NOMO-1 treated with DMSO at 0.1 percent for 48 hours (cell line): ENCODE measurements at regions not wholly inside any gene's neighbourhood (a gene's known extent, or its start where the extent isn't known, plus 50 kb on each side); places are given as distances from the start of the nearest gene placed in this dataset.
"Not testable (repeated sequence)": the region's sequence is repeated elsewhere in the genome, so short reads cannot be mapped to it uniquely, and the experiment has no call there.

Experiments used
- DNase-seq: peaks from one replicate; lab custom pipeline; 2025; ENCODE audit not compliant: unreplicated experiment; lab: John Stamatoyannopoulos, UW

DNA sequence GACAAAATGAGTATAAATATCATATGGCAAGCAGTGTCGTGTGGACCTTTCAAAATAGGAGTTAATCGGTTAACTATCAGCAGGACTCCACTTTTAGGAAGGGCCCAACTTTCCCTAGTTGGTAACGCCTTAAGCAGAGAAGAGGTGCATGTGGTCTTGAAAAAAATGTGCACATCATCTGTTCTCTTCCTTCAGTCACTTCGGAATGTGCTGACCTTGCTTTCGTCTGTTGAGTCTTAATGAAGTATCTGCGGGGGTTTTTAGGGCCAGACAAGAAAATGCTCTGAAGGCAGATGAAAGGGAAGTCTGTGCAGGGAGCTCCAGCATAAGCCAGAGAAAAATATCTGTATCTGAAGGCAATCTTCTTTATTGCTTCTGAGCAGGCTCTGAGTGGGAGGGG, 185.2 kb downstream of the AEBP2 start:
- no peak for DNase-seq

GRCh38 chr12:19625551-19625950, 186.3 kb downstream of the AEBP2 start:
- not testable (repeated sequence) for DNase-seq

GRCh38 chr12:19627719-19628118, 188.4 kb downstream of the AEBP2 start:
- DNase-seq: no peak

- DNase-seq: no peak
Observed at GRCh38 chr12:19630536-19630935, 191.2 kb downstream of the AEBP2 start.

GRCh38 chr12:19633194-19633593, 193.9 kb downstream of the AEBP2 start:
- no peak for DNase-seq

DNA sequence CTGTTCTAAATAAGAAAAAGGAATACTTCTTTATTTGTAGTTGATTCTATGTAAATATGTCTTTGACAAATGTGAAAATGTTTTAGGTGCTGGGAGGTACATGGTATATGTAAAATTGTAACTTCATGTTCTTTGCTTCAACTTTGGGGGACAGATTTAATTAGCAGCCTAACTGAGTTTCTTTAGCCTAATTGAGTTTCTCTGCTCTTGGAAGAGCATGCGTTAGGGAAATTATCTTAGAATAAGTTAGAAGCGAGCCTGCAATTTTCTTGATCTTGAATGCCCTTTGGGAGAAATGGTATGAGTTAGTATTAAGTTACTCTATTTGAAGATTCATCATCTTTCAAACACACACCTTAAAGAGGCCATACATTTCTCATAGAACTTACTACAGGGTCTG, 194.3 kb downstream of the AEBP2 start:
- no peak for DNase-seq

DNA sequence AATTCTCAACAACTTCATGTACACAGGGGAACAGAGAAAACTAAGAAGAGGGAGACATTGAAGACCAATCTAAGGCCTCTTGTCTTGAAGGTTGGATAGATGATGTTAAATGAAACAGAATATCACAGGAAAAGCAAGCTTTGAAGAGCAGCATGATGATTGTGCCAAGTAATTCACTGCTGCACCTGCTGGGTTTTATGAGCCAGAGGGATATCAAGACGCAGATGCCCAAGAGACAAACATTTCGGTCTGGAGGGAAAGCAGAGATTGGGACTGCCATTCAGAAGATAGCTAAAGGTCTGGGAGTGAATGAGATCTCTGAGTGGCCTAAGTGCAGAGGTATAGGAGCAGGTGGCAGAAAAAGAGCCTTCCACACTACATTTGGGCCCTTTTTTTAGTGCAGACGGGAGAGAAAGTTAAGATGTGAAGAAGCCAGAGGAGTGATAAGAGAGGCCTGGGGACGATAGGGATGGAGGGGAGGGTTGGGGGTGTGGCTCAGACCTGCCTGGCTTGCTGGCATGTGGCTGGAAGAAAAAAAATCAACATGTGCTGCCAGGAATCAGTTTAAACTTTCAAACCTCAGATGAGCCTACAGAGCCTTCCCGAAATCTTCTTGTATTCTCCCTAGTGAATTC, 200.6 kb downstream of the AEBP2 start:
- DNase-seq: no peak

GRCh38 chr12:19641235-19642080, 202.2 kb downstream of the AEBP2 start:
- no peak for DNase-seq

- DNase-seq: no peak
Observed at GRCh38 chr12:19642345-19642744, 203.1 kb downstream of the AEBP2 start.

DNA sequence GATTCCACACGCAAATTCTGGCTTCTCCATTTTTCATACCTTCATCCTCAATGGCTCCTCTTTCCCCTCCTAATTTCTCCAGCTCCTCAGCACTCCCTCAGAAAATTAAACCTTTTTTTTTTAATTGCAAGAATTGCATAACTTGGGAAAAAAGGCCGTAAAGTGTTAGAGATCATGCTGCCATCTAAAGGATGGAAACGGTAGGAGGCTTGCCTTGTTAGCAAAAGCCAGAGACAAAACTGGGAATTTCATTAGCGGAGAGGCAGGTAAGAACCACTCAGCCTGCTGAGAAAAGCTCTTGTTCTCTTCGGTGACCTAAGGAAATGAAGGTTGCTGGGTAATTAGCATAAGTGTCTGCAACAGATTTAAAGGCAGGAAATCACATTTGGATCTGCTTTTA, 204.3 kb downstream of the AEBP2 start:
- DNase-seq: no peak

DNA sequence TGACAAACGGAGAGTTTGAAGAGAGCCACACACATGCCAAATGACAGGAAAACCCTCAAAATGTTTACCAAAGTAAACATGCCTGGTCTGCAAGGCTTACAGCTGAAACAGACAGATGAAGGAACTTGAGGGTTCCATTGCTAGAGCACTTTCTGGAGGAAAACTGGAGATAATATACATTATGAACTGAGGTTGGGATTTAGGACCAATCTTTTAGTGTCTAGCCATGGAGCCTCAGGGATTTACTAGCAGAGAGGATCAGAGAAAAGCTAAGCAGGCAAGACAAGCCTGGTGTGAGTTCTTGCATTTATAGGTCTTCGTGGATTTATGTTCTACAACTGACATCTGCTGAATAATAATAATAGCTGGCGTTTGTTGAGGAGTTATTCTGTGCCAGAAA, 205.3 kb downstream of the AEBP2 start:
- DNase-seq: no peak

DNA sequence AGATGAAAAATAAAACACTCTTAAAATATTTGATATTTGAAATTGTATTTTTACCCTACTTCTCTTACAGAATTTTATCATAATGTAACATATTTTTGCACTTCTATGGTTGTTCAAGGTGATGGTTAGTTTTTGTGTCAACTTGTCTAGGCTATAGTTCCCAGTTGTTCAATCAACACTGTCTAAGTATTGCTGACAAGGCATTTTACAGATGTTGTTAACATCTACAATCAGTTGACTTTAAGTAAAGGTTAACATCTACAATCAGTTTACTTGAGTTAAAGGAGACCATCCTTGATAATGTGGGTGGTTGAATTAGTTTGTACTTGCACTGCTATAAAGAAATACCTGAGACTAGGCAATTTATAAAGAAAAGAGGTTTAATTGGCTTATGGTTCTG, 206.5 kb downstream of the AEBP2 start:
- no peak for DNase-seq

GRCh38 chr12:19646599-19646998, 207.3 kb downstream of the AEBP2 start:
- DNase-seq: no peak

- DNase-seq: peak; percentile 83
Observed at GRCh38 chr12:19647806-19648556, 208.7 kb downstream of the AEBP2 start.

DNA sequence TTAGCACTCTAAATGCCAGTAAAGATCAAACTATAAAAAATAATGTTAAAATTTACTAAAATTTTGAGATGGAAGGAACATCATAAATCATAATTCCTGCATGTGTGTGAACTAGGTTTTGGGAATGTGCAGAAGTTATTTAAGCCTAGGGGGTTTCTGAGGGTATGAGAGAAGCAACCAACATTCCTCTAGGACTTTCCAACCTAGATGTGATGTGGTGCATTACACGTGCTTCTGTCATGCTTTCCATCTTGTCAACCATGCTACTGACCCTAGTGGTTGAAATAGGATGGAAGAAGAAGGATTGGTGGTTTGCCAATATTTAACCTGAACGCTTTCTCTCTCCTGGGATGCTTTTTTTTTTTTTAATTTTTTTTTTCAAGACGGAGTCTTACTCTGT, 209.3 kb downstream of the AEBP2 start:
- DNase-seq: no peak

GRCh38 chr12:19652386-19652785, 213.1 kb downstream of the AEBP2 start:
- no peak for DNase-seq

- no peak for DNase-seq
Observed at GRCh38 chr12:19654650-19655376, 215.5 kb downstream of the AEBP2 start.

DNA sequence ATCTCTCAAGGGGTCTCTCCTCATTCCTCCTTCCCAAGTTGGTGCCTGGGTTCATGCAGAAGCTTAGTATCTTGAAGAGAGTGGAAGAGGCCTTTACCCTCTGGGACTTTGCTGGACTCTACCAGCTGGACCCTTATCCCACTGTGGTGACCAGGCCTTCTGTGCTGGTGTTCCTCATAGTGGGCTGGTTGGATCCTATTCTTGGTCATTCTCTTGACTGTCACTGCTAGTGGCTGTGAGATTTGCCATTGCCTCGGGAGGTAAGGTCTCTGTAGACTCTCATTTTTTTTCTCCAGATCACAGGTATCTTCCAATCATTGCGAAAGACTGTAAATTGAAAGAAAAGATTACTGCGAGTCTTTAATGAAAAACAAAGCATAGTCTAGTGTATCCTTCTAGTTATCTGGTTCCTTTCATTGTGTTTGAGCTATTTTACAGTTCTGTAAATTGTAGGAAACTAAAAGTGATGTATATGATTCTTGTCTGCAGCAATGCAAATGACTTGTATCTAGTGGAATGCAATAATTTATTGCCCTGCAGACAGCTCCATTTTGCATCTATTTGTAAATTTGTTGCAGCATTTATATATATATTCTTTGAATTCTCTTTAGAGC, 217.9 kb downstream of the AEBP2 start:
- DNase-seq: no peak

GRCh38 chr12:19657732-19658130, 218.4 kb downstream of the AEBP2 start:
- no peak for DNase-seq

GRCh38 chr12:19659086-19659485, 219.8 kb downstream of the AEBP2 start:
- DNase-seq: no peak

- no peak for DNase-seq
Observed at GRCh38 chr12:19659501-19659900, 220.2 kb downstream of the AEBP2 start.
